NOMO-1 treated with dmso at 0.1 percent for 144 hours (cell line): ENCODE measurements at regions not wholly inside any gene's neighbourhood (a gene's known extent, or its start where the extent isn't known, plus 50 kb on each side); places are given as distances from the start of the nearest gene placed in this dataset.

Experiments
- DNase-seq: peaks from one replicate; lab custom pipeline; 2025; ENCODE audit not compliant: unreplicated experiment; lab: John Stamatoyannopoulos, UW

DNA sequence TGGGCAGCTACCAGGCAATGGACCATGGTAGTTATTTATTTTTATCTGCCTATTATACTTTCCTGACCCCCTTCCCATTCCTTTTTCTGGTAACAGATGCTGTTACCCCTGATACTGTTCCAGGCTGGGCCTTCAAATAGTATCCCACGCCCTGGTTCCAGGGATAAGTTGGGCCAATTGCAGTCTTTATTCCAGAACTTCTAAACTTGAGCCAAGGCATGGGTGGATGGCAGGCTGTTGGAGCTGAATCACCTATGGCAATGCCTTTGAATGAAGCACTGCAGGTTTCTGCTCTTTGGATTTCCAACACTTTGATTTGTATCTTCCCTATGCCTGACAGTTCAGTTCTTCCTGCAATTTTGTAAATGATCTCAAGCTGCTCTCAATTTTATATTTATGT lies 99.2 kb upstream of the LHCGR start:
- no peak for DNase-seq

DNA sequence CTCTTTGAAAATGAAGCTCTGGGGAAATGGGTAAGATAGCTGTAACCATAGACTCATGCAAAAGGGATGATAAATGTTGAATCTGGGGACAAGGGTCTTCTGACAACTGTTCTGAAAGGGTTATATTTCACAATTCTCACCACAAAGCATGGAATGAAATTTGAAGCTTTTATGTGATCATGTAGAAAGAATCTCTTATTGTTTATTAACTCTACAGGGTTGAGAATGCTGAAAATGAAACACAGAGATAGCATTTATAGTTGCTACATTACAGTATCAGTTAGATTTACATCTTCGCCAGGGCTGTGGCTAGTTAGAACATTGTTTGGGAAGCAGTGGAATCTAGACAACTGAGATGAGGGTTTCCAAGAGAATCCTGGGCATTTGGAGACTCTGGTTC lies 97.4 kb upstream of the LHCGR start:
- no peak for DNase-seq

DNA sequence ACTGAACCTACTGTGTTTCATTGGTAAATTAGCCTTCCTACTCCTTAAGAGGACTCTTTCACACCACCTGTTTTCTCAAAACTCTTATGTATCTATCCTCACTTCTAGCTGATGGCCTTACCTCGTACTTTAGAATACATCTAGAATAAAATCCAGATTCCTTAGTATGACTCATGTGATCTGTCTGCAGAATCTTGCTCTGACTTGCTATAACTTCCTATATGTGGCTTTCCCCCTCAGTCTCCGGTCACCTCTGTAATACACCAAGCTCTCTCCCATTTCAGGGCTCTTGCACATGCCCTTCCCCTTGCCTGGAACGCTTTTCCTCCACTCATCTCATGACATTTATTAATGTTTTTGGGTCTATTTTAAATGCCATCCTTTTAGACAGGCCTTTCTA lies 95.6 kb upstream of the LHCGR start:
- no peak for DNase-seq

DNA sequence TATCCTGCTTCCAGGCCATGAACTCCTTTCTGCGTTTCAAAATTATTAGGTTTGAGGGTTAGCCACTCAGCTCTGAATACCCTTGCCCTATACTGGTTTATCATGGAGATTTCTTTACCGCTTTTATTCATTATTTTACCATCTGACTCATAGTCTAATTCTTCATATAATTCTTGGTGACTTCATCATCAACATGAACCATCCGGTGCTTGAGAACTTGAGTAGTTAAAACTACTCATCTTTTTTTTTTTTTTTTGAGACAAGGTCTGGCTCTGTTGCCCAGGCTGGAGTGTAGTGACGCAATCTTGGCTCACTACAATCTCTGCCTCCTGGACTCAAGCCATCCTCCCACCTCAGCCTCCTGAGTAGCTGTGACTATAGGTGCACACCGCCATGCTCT lies 94.2 kb upstream of the LHCGR start:
- DNase-seq, result no peak

DNA sequence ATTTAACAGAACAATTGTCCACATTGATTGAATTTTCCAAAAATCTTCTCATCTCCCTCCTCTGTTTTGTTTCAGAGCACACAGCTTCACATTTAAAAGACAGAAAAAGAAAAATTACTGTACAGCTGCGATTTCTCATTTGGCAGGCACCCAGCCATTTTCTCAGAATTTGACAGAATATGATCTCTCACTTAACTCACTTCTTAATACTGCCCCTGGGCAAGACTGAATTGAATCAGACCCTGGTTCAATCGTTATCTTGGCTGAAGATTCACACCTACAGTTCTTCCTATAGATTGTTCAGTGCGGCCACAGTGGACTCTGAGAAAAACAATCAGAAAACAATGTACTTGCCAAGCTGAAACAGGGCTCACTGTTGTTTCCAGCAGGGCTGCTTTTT lies 90.2 kb upstream of the LHCGR start:
- no peak for DNase-seq

DNA sequence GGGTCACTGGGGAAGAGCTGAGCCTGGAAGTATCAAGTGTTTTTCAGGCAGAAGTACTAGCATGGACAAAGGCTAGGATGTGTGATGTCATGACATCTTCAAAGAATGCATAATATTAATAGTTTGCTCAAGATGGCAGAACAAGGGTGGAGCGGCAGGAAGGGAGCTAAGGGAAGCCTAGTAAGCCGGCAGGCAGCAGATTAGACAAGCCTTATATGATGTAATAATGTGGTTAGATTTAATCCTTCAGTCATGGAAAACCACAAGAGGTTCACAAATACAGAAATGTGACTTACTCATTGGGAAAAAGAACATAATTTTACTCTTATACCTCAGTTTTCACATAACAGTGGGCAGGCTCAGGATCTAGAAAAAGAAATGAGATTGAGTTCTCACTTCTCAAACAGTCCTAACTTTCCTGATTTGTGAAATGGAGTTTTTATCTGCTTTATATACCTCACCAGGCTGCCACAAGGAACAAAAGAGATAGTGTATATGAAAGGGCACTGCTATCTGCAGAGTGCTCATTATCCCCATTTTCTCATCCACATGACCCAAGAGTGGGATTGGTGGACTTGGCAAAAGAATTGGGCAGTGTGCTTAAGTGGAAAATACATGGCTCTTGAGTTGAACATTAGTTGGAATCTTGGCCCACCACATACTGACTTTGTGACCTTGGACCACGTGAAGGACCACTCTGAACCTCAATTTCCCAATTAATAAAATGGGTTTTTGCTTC lies 89.1 kb upstream of the LHCGR start:
- no peak for DNase-seq

DNA sequence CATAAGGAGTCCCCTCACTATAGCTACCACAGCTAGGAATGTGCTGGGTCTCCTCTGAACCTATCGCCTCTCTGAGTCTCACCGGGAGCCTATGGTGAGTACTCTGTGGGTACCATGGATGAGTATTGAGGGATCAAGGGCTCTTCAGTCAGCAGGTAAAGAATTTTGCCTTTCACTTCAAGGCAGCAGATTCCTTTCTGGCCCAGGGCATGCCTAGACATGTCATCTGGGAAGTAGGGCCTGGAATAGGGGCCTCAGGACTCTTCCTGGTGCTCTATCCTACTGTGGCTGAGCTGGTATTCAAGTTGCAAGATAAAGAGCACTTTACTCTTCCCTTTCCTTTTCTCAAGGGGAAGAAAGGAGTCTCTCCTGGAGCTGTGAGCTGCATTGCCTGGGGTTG lies 85.6 kb upstream of the LHCGR start:
- no peak for DNase-seq

DNA sequence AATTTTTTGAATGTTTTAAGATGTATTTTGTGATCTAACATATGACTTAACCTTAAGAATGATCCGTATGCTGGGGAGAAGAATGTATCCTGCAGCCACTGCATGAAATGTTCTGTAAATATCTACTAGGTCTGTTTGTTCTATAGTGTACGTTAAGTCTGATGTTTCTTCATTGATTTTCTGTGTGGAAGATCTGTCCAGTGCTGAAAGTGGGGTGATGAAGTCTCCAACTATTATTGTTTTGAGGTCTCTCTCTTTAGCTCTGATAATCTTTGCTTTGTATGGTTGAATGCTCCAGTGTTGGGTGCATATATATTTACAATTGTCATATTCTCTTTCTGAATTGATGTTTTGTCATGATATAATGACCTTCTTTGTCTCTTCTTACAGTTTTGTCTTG lies 82.5 kb upstream of the LHCGR start:
- DNase-seq, result no peak

DNA sequence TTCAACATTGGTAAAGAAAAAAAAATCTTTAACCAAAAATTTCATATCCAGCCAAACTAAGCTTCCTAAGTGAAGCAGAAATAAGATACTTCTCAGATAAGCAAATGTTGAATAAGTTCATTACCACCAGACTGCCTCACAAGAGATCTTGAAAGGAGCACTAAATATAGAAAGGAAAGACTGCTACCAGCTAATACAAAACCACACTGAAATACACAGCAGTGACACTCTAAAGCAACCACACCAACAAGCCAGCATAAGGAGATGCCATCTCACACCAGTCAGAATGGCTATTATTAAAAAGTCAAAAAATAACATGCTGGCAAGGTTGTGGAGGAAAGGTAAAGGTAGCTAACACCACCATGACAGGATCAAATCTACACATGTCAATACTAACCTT lies 74.0 kb upstream of the LHCGR start:
- no peak for DNase-seq

DNA sequence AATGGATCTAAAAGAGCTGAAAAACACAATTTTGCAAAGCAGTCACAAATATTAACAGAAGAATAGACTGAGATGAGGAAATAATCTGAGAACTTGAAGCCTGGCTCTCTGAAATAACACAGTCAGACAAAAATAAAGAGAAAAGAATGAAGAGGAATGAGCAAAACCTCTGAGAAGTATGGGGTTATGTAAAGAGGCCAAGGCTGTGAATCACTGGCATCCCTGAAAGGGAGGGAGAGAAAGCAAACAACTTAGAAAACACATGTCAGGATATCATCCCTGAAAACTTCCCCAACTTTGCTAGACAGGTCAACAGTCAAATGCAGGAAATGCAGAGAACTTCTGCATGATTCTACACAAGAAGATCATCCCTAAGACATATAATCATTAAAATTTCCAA lies 73.5 kb upstream of the LHCGR start:
- no peak for DNase-seq

DNA sequence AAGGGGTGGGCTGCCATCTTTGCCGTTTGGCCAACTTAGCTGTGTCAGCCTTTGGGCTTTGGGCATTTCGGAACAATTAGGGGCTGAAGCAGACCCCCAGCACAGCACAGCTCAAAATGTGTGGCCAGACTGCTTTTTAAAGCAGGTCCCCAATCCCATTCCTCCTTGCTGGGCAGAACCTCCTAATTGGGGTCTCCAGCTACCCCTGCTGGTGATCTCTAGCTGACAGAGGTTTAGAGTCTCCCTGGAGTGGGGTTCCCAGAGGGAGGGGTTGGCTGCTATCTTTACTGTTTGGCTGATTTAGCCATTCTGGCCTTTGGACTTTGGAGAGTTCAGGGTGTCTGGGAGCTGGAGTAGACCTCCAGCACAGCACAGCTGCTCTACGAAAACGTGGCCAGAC lies 71.5 kb upstream of the LHCGR start:
- no peak for DNase-seq

DNA sequence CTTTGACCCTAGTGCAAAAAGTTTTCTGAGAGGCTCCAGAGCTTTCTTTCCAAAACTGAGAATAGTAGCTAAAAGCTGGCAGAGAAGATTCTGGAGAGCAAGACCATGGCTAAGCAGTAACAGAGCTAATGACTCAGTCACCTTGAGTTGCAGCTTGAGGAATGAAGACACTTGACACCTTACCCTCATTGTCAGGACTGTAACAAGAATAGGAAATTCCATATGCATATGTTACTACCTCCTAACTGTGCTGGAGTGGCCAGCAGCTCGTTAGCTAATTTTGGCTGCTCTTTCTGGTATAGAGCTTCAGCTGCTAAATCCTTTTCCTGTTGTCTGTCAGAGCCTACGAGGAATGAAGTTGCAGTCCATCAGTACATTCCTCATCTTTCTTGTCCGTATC lies 68.6 kb upstream of the LHCGR start:
- DNase-seq, result no peak

DNA sequence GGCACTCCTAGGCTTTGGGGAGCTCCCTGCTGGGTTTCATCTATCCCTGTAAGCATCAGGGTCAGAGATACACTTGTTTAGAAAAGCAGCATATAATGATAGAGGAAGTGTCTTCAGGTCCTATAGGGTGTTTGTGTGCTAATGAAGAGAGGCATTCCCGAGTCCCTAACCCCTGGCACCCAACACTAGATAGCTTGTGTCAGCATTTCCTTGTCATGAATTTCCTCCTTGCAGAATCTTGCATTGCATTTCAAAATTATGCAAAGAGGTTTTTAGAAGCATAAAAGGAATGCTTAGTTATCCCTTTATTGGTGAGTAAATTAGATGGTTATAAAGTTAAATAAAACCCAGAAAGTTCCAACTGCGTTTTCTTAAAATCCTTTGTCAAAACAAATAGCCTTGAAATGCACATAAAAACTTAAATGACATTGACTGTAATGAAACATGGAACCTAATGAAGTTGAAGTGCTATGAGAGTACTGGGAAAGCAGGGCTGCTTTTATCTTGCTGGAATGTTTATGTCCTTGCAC lies 63.7 kb upstream of the LHCGR start:
- no peak for DNase-seq

DNA sequence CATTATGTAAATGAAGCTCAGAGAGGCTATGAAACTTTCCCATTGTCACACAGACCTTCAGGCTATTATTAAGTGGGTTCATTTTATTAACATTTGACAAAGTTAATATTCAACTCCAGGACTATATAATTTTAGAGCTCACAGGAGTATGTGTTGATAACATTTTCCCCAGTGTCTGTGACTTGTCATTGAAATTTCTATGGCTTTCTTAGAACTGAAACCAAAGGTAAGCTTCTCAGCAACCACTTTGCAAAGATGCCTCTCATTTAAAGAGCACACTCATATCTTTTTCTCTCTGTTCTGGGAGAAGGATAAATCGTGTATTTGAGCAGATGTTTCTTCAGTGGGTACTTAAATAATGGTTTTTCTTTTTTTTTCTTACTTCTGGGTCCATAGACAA lies 61.8 kb upstream of the LHCGR start:
- DNase-seq, result no peak

DNA sequence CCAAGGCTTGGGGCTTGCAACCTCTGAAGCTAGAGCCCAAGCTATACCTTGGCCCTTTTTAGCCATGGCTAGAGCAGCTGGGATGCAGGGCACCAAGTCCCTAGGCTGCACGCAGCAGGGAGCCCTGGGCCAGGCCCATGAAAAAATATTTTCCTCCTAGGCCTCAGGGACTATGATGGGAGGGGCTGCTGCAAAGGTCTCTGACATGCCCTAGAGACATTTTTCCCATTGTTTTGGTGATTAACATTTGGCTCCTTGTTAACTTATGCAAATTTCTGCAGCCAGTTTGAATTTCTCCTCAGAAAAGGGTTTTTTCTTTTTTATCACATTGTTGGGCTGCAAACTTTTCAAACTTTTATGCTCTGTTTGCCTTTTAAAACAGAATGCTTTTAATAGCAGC lies 56.9 kb upstream of the LHCGR start:
- DNase-seq, result no peak

DNA sequence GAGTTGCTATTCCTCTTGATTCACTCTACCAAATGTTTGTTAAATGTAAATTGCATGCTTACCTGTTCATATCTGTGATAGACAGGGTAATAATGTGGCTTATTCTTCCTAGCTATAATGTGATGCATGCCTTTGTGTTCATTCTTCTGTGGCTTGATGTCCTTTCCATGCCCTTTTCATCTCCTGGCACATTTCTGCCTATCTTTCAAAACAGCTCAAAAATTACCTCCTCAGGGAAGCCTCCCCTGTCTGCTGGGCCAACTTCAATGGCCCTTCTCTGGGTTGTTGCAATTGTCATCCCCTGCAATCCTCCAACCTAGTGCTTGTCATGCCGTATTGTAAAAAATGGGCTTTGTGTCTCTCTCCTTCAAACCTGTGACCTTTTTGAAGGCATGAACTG lies 52.8 kb upstream of the LHCGR start:
- no peak for DNase-seq
